ENCODE measurements at regions not wholly inside any gene's neighbourhood (a gene's known extent, or its start where the extent isn't known, plus 50 kb on each side); places are given as distances from the start of the nearest gene placed in this dataset.

- no peak for TF ChIP-seq ZBTB48 (tag by site-specific recombination; IDR thresholded peaks at IDR 0.05)
- TF ChIP-seq ZNF677 (tag by site-specific recombination; IDR thresholded peaks at IDR 0.05), result no peak
- no peak for TF ChIP-seq OSR2 (tag by site-specific recombination; IDR thresholded peaks at IDR 0.05)
- TF ChIP-seq ZNF138 (tag by site-specific recombination; IDR thresholded peaks at IDR 0.05; ENCODE audit: borderline replicate concordance), result no peak
These were observed 387.1 kb downstream of the PPP3CA start for GRCh38 chr4:100960232-100960631.

Measured in HEK293 (cell line).